ENCODE measurements at regions not wholly inside any gene's neighbourhood (a gene's known extent, or its start where the extent isn't known, plus 50 kb on each side); places are given as distances from the start of the nearest gene placed in this dataset.

- TF ChIP-seq, protein P1, sequence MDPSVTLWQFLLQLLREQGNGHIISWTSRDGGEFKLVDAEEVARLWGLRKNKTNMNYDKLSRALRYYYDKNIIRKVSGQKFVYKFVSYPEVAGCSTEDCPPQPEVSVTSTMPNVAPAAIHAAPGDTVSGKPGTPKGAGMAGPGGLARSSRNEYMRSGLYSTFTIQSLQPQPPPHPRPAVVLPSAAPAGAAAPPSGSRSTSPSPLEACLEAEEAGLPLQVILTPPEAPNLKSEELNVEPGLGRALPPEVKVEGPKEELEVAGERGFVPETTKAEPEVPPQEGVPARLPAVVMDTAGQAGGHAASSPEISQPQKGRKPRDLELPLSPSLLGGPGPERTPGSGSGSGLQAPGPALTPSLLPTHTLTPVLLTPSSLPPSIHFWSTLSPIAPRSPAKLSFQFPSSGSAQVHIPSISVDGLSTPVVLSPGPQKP (IDR thresholded peaks at IDR 0.05; ENCODE audit: low read depth, low read length) = no peak
- TF ChIP-seq ESRRA (IDR thresholded peaks at IDR 0.05; ENCODE audit: borderline replicate concordance, low read length) (no peak), POLR2A (IDR thresholded peaks at IDR 0.05; ENCODE audit: low read length) (no peak), CTCF (IDR thresholded peaks at IDR 0.05) (no peak)
- TF ChIP-seq, protein P2, sequence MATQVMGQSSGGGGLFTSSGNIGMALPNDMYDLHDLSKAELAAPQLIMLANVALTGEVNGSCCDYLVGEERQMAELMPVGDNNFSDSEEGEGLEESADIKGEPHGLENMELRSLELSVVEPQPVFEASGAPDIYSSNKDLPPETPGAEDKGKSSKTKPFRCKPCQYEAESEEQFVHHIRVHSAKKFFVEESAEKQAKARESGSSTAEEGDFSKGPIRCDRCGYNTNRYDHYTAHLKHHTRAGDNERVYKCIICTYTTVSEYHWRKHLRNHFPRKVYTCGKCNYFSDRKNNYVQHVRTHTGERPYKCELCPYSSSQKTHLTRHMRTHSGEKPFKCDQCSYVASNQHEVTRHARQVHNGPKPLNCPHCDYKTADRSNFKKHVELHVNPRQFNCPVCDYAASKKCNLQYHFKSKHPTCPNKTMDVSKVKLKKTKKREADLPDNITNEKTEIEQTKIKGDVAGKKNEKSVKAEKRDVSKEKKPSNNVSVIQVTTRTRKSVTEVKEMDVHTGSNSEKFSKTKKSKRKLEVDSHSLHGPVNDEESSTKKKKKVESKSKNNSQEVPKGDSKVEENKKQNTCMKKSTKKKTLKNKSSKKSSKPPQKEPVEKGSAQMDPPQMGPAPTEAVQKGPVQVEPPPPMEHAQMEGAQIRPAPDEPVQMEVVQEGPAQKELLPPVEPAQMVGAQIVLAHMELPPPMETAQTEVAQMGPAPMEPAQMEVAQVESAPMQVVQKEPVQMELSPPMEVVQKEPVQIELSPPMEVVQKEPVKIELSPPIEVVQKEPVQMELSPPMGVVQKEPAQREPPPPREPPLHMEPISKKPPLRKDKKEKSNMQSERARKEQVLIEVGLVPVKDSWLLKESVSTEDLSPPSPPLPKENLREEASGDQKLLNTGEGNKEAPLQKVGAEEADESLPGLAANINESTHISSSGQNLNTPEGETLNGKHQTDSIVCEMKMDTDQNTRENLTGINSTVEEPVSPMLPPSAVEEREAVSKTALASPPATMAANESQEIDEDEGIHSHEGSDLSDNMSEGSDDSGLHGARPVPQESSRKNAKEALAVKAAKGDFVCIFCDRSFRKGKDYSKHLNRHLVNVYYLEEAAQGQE (IDR thresholded peaks at IDR 0.05) = no peak
Measured at GRCh38 chr3:137582484-137582883, 181.6 kb upstream of the SOX14 start.

Measured in A549 (cell line).